HG02798 (cell line): ENCODE measurements at regions not wholly inside any gene's neighbourhood (a gene's known extent, or its start where the extent isn't known, plus 50 kb on each side); places are given as distances from the start of the nearest gene placed in this dataset.

Experiments
- ATAC-seq: cut with Tn5 transposase; IDR thresholded peaks from one replicate; pipeline ENCODE4 v1.9.1; 2021; ENCODE audit warnings: mild to moderate bottlenecking; ENCODE audit not compliant: unreplicated experiment, poor library complexity

GRCh38 chr9:80251778-80252177 is 680.0 kb downstream of the TLE4 start:
- ATAC-seq, result no peak

GRCh38 chr9:80242022-80242421 is 670.3 kb downstream of the TLE4 start:
- no peak for ATAC-seq

- no peak for ATAC-seq
Measured at GRCh38 chr9:80235752-80236151, 664.0 kb downstream of the TLE4 start.

- no peak for ATAC-seq
Measured at GRCh38 chr9:80233906-80234305, 662.1 kb downstream of the TLE4 start.

GRCh38 chr9:80233102-80233843 is 661.5 kb downstream of the TLE4 start:
- no peak for ATAC-seq

GRCh38 chr9:80231318-80232236 is 659.8 kb downstream of the TLE4 start:
- no peak for ATAC-seq

- ATAC-seq, result no peak
Measured at GRCh38 chr9:80223897-80224296, 652.1 kb downstream of the TLE4 start.

- ATAC-seq, result no peak
Measured at GRCh38 chr9:80222466-80223169, 650.9 kb downstream of the TLE4 start.

GRCh38 chr9:80218328-80218727 is 646.6 kb downstream of the TLE4 start:
- ATAC-seq, result no peak

GRCh38 chr9:80213613-80214012 is 641.8 kb downstream of the TLE4 start:
- ATAC-seq, result no peak

GRCh38 chr9:80208696-80209095 is 636.9 kb downstream of the TLE4 start:
- ATAC-seq, result no peak

GRCh38 chr9:80204054-80204453 is 632.3 kb downstream of the TLE4 start:
- ATAC-seq, result no peak

- no peak for ATAC-seq
Measured at GRCh38 chr9:80197661-80198060, 625.9 kb downstream of the TLE4 start.

GRCh38 chr9:80191108-80191507 is 619.3 kb downstream of the TLE4 start:
- ATAC-seq, result no peak

GRCh38 chr9:80188579-80188978 is 616.8 kb downstream of the TLE4 start:
- ATAC-seq, result no peak

GRCh38 chr9:80185112-80185738 is 613.5 kb downstream of the TLE4 start:
- no peak for ATAC-seq

GRCh38 chr9:80177949-80178480 is 606.2 kb downstream of the TLE4 start:
- no peak for ATAC-seq

GRCh38 chr9:80175286-80176150 is 603.8 kb downstream of the TLE4 start:
- peak; percentile 65 for ATAC-seq

- peak; percentile 82 for ATAC-seq
Measured at GRCh38 chr9:80163889-80164288, 592.1 kb downstream of the TLE4 start.
